ENCODE measurements at regions not wholly inside any gene's neighbourhood (a gene's known extent, or its start where the extent isn't known, plus 50 kb on each side); places are given as distances from the start of the nearest gene placed in this dataset.

GRCh38 chr13:99741960-99742359 is 229.6 kb downstream of the ZIC5 start:
- TF ChIP-seq CTCF (IDR thresholded peaks at IDR 0.05) (no peak), POLR2A (IDR thresholded peaks at IDR 0.05) (no peak)

Data from Peyer's patch (tissue), 4 donors.